ENCODE measurements at regions not wholly inside any gene's neighbourhood (a gene's known extent, or its start where the extent isn't known, plus 50 kb on each side); places are given as distances from the start of the nearest gene placed in this dataset.

- TF ChIP-seq PRDM10 (IDR thresholded peaks at IDR 0.05; ENCODE audit: partially characterized antibody), result no peak
These were observed 215.1 kb upstream of the GPR26 start (continued) for GRCh38 chr10:123450956-123451605.

GRCh38 chr10:123451618-123452245, 214.4 kb upstream of the GPR26 start:
- no TSS peak for BruUV-seq (replicated peaks)
- H3K4me2 ChIP-seq (ENCODE audit: insufficient read depth, low read length), result no peak overlapping the region
- no peaks in the 10 kb centered on the region for H4K20me1 ChIP-seq (replicated peaks; ENCODE audit: control insufficient read depth, insufficient read depth, low read length)
- H3K36me3 ChIP-seq (ENCODE audit: control insufficient read depth, insufficient read depth, low read length), result no peaks in the 10 kb centered on the region
- H3K27me3 ChIP-seq (ENCODE audit: control insufficient read depth in 2 of 2, insufficient read depth in 2 of 2, low read length in 2 of 2), result no peaks in the 10 kb centered on the region; a peak in 1 of 5 replicates
- intact Hi-C loops (cut with micrococcal nuclease) (loop anchor here (10.0 kb wide), 1 partner anchor 63 kb away; no protein-coding TSS in a partner anchor), in situ Hi-C loops (cut with MboI) (no loop called here)
- H3K9me3 ChIP-seq (replicated peaks; ENCODE audit: control insufficient read depth, insufficient read depth, low read depth, low read length), result no peaks in the 10 kb centered on the region
- 3% methylated on average over 11 of the region's 14 CpGs for WGBS (ENCODE audit: insufficient coverage, low coverage, missing lambda C conversion rate)
- POLR2A ChIA-PET, result no interaction called here
- no peaks in the 10 kb centered on the region for H3K4me1 ChIP-seq (replicated peaks in 1 of 2; ENCODE audit: control insufficient read depth in 2 of 2, insufficient read depth in 2 of 2, low read length in 2 of 2)
- peak; percentile 80 for TF ChIP-seq BHLHE40 (IDR thresholded peaks at IDR 0.05; ENCODE audit: low read length)
- no peak for TF ChIP-seq KDM4B (IDR thresholded peaks at IDR 0.05; ENCODE audit: borderline replicate concordance in 2 of 2, low read depth in 1 of 2)
- no peak for TF ChIP-seq RNF219 (CRISPR knock-in tag; IDR thresholded peaks at IDR 0.05)
- TF ChIP-seq CTCF (IDR thresholded peaks at IDR 0.05 in 2 of 3, conservative IDR thresholded peaks at IDR 0.05 in 1 of 3; ENCODE audit: insufficient read depth in 2 of 3, low read depth in 1 of 3, low read length in 3 of 3), result 0 out of 6 replicates have a peak, but pooled peaks of 1 of the 3 experiments have one; percentile 18
- no peak overlapping the region for H3K9ac ChIP-seq (ENCODE audit: insufficient read depth in 1 of 2, low read depth in 2 of 2, low read length in 2 of 2)
- CTCF ChIA-PET (ENCODE audit: low intra/inter-chr PET ratio), result no interaction called here
- H2AFZ ChIP-seq (ENCODE audit: low read depth, low read length), result no peak overlapping the region
- no peaks in the 10 kb centered on the region for H3K79me2 ChIP-seq (ENCODE audit: control insufficient read depth, insufficient read depth, low read length)
- DNase-seq (ENCODE audit: extremely low read depth in 1 of 4, low spot score in 3 of 4), result peak; percentile 1 to 17 (median 16)
- peak; percentile 81 for ATAC-seq
- H3K9me1 ChIP-seq (ENCODE audit: control insufficient read depth, insufficient read depth, low read length), result no peaks in the 10 kb centered on the region
- no peak for FAIRE-seq
- no peak overlapping the region for H3K4me3 ChIP-seq
- no peak overlapping the region for H3K27ac ChIP-seq (ENCODE audit: extremely low read depth, low read depth, low read length)
